ENCODE measurements at regions not wholly inside any gene's neighbourhood (a gene's known extent, or its start where the extent isn't known, plus 50 kb on each side); places are given as distances from the start of the nearest gene placed in this dataset.

- TF ChIP-seq CTCF (IDR thresholded peaks at IDR 0.05): no peak
- no peak for TF ChIP-seq POLR2A (IDR thresholded peaks at IDR 0.05)
Observed at GRCh38 chr5:138655530-138656190, 80.5 kb upstream of the HSPA9 start.

Measured in lower leg skin (tissue), 3 donors.